ELR (cell line): ENCODE measurements at regions not wholly inside any gene's neighbourhood (a gene's known extent, or its start where the extent isn't known, plus 50 kb on each side); places are given as distances from the start of the nearest gene placed in this dataset.
"Not testable (repeated sequence)": the region's sequence is repeated elsewhere in the genome, so short reads cannot be mapped to it uniquely, and the experiment has no call there.

Experiments used
- DNase-seq: peaks from one replicate; pipeline ENCODE4 v3.0.0-alpha.2; 2015; ENCODE audit warnings: low read depth

DNA sequence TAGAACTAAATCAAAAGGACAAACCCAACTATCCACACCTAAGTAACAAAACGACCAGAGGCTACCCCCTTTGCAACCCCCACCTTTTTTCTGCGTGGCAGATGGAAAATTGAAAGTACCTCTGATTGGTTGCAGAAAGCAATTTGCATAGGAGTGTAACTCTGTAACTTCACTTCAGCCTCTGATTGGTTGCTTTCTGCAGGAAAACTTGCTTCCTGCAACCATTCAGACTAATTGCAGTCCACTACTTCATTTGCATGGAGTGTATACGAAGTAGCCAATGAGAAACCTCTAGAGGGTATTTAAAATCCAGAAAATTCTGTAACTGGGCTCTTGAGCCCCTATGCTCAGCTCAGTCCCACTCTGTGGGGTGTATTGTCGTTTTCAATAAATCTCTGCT, 129.1 kb upstream of the OLIG3 start:
- DNase-seq: no peak

DNA sequence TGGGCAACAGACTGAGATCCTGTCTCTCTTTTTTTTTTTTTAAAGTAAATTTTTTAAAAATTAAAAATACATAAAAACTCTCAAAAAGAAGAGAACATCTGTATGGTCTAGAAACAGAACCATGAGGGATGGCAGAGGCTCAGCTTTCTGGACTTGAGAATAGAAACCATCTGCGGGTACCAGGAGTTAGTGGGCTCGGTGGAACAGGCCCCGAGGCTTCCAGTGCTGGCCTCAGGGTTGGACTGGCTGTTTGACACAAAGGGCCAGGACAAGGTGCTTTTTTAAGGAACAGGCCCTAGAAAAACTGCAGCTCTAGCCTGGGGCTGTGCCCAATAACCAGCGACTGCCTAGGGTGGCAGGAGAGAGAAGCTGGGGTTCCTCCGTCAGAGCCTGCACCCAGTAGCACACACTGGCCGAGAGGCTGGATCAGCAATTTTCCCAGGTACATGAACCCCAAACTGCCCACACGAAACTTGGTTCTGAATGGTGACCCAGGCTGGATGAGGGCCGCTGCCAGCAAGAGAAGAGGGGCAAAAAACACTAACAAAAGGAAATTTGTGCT, 131.0 kb upstream of the OLIG3 start:
- no peak for DNase-seq

DNA sequence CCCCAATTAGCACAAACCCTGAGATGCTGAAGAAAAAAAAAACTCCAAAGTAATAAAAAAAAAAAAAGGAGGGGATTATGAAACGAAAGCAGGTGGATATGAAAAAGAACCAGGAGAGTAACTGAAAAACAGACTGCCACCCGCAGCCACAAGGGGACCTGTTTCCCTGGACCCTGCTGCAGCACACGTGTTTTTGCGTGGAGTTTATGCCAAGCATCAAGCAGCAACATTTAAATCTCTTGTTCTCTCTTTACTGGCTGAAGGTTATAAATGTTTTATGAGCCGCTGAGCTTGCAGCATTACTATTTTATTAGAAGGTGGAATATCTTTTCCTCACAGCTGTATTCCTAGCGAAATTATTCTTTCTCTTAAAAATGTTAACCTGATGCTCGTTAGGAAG, 131.6 kb upstream of the OLIG3 start:
- DNase-seq: peak; percentile 2

DNA sequence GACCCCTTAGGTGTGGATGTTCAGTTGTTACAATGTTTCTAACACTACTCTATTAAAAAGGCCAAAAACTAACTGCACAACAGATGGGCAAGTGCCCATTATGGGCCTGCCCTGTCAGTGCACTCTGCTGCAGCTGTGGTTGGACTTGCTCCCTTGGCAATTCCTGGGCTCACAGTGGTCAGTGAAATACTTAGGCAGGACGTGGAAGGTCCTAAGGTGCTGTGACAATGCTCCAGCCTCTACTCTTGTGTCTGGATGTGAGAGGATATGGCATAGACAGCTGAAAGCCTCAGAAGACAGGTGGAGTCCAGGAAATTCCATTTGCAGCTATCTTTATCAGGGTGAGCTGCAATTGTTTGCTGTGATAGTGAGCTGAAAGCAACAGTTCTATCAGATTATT, 136.5 kb upstream of the OLIG3 start:
- no peak for DNase-seq

DNA sequence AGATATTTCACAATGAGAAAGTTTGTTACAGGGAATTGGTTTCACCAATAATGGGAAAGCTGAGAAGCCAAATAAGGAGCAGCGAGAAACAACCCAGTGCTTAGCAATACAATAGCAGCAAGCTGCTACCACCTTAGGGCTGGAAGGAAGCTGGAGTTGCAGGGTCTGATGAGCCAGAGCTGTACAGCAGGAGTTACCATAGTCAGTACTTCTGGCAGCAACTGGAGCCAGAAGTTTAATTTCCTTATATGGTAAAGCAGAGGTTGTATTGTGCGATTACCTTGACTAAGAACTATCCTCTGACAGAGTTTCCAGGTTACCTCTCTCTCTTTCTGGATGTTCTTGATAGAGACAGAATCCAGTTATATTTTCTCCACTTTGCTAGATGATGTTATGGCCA, 137.1 kb upstream of the OLIG3 start:
- no peak for DNase-seq

DNA sequence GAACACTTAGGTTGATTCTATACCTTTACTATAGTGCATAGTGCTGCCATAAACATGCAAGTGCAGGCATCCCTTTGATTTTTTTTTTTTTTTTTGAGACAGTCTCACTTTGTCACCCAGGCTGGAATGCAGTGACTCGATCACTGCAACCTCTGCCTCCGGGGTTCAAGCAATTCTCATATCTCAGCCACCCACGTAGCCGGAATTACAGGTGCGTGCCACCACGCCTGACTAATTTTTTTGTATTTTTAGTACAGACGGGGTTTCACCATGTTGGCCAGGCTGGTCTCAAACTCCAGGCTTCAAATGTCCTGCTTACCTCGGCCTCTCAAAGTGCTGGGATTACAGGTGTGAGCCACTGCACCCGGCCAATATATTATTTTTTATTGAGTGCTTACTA, 140.0 kb upstream of the OLIG3 start:
- not testable (repeated sequence) for DNase-seq

DNA sequence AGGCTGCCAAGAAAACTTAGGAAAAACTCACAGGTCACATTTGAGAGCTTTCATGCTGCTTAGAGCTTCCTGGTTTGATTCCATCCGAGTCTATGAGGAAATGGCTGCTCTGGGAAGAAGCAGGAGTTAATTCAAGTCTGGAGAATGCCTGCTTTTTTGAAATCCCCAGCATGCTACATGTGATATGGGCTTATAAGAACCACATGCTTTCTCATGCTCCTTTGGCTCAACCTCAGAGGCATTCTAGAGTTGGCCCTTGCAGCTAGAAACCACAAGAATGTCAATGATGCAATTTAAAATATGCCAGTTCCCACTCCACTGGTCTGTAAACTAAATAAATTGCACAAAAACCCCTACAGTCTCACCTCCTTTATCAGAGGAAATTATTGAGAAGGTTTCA, 142.9 kb upstream of the OLIG3 start:
- peak; percentile 78 for DNase-seq

DNA sequence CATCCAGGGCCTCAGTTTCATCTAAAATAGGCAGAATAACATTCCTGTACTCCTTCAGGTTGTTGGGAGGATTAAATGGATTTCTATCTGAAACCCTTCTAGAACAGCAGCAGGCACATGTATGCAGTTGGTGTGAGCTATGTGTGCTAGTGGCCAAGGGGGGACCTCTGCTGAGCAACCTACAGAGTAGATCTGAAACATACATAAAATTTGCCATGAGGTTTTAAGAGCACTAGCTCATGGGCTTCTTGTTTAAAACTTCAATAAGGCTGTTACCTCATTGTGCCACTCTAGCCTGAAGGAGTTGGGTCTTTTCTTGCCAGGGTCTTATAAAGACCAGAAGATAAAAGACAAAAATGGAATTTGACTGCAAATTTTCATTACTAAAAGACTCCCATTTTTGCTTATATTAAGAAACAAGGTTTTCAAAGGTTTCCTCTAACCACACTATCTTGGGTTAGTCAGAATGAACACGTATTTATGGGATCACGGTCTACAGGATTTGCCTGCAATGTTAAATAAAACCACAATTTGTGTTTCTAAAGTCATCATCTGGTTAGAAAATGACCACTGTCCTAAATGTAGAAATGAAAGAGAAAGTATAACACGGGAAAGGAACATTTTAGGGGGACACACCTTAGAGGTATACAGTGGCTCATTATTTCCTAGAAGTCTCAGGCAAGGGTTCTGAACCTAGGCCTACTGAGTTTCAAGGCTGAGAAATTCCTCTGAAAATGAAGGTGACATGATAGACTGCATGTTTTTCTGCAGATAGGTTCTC, 144.9 kb upstream of the OLIG3 start:
- DNase-seq: no peak

DNA sequence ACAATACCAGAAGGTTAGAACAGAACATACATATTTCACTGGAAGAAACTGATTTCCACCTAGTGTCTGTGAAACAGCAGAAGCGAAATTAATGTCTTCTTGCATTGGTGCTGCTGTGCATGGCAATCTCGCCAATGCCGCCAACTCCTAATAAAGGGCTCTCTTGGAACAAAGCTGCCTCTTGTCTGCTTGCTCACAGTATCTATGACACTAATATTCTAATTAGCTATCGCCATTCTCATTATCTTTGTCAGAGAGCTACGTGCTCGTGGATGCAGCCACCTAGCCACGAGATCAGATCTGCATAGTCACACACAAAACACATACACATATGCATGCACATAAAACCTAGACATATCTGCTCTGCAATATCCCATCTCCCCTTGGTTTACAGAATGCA, 145.9 kb upstream of the OLIG3 start:
- DNase-seq: no peak

DNA sequence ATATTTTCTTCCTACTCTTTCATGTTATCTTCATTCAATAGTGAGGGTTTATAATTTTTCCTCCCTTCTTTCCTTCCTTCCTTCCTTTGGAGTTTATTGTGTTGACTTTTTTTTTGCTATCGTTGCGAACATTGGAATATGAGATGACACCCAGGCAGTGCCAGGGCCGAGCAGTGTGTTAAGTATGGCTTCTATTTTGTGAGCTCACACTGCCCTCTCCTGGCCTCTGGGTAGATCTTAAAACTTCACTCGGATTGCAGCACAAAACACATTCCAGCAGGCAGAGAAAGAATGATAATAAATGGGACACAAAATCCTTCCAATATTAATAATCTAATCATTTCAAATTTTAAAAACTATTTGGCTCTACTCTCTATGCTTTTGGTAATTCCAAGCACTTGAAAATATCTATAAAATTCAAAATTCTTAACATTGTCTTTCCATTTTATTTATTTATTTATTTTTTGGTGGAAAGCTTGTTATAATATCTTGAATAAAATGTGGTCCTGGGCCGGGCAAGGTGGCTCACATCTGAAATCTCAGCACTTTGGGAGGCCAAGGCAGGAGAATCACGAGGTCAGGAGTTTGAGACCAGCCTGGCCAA, 147.4 kb upstream of the OLIG3 start:
- DNase-seq: peak; percentile 74

DNA sequence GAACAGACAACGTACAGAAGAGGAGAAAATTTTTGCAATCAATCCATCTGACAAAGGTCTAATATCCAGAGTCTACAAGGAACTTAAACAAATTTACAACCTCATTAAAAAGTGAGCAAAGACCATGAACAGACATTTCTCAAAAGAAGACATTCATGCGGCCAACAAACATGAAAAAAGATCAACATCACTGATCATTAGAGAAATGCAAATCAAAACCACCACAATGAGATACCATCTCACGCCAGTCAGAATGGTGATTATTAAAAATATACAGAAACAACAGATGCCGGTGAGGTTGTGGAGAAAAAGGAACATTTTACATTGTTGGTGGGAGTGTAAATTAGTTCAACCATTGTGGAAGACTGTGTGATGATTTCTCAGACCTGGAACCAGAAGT, 149.0 kb upstream of the OLIG3 start:
- DNase-seq: not testable (repeated sequence)

DNA sequence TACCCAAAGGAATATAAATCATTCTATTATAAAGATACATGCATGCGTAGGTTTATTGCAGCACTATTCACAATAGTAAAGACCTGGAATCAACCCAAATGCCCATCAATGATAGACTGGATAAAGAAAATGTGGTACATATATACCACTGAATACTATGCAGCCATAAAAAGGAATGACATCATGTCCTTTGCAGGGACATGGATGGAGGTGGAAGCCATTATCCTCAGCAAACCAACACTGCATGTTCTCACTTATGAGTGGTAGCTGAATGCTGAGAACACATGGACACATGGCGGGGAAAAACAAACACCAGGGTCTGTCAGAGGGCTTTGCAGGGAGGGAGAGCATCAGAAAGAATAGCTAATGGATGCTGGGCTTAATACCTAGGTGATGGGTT, 149.4 kb upstream of the OLIG3 start:
- DNase-seq: not testable (repeated sequence)

DNA sequence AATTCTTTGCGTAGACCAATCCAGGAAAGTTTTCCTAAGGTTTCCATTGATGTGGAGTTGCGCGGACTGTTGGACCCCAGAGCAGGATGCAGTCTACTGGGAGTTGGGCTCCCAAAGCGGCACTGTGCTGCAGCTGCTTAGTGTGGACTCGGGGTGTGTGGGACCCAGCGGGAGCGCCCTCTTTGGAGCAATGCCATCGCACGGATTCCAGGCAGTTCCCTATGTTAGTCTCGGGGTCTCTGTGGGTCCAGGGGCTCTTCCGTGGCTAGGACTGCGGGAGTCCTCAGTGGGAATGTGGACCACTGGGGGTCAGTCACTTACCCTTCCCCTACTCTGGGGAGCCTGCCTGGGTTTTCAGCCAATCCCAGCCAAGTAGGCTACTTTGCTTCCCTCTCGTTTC, 151.7 kb upstream of the OLIG3 start:
- no peak for DNase-seq

DNA sequence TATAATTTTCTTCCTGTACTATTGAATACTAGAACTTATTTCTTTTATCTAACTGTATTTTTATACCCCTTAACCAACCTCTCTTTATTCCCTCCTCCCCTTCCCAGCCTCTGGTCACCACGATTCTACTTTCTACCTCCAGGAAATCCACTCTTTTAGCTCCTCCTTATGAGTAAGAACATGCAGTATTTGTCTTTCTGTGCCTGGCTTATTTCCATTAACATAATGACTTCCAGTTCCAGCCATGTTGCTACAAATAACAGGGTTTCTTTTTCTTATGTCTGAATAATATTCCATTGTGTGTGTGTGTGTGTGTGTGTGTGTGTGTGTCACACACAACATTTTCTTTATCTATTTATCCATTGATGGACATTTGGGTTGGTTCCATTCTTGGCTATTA, 152.3 kb upstream of the OLIG3 start:
- no peak for DNase-seq

DNA sequence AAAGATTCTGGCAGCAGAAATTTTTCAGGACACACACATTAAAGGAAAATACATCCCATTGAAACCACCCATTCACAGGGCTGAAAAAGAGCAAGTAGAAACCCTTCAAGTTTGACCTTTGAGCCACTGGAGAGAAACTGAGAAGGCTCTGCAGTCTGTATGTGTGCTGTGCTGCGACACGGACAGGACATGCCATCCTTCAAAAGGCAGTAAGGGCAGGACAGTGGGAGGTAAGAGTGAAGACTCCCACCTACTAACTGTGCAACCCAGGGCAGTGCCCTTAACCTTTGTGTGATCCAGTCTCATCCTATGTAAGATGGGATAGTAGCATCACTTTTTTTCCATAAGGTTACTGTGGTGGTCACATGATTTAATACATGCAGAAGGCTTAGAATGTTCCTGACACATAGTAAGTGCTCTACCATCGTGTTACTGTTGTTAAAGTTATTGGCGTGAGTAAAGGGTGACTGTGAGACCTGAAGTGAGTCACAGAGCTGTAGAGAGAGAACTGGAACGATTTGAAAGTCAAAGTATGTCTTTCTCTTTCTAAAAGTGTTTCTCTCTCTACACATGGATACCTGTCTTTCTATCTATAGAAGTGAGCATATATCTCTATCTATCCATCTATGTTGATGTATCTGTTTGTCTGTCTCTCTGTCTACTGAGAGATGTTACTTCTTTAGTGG, 153.7 kb upstream of the OLIG3 start:
- DNase-seq: peak; percentile 66

DNA sequence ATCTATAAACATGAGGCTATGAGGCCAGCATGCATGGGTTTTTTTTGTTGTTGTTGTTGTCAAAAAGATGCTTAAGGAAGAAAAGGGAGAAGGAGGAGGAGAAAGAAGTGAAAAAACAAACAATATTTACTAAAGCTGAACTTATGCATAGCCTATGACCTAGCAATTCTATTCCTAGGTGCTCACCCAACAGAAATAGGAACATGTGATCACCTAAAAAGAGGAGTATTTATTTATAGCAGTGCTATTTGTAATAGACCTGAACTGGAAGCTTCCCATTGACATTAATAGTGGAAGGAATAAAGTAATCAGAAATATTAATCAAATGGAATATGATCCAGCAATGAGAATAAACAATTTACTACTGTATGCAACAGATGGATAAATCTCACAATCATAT, 156.5 kb upstream of the OLIG3 start:
- no peak for DNase-seq

DNA sequence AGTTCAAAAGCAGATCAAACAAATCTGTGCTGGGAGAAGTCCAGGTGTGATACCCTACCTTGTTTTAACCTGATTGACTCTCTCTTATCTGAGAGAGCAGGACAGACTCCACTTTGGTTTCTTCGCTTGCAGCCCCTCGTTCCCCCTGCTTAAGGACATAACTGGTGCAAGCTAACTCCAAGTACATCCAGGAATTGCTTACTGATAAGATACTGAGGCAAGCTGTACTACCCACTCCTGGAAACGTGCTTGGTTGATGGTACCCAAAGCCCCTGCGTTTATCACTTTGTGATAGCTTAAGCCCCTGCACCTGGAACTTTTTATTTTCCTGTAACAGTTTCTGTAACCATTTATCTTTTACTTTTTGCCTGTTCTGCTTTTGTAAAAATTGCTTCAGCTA, 157.0 kb upstream of the OLIG3 start:
- DNase-seq: no peak

DNA sequence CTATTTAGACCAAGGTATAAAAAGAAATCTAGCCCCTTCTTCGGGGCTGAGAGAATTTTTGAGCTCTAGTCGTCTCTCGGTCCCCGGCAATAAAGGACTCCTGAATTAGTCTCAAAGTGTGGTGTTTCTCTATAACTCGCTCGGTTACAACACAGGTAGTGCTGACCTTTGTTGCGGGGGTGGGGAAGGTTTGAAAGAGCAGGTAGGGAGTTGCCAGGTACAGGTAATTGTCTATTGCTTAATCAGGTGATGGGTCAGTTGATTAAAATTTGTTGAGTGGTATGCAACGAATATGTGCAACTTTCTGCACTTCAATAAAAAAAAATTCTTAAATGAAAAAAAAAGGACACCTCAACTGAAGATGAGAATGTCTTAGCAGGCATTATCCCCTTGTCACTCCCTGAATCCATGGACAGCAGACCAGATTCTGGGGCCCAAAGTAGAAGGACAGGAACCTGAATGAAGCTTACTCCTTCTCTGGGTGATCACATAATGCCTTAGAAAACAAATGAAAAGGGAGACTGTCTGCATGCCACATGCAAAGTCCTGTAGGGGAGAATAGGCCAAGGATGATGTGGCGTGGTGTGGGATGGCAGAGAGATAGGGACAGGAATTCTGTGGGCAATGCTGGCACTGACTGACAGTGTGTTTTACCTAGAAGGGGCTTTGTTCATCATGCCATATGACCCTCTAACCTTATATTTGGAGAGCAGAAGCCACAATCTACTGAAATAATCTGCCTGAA, 157.6 kb upstream of the OLIG3 start:
- no peak for DNase-seq

DNA sequence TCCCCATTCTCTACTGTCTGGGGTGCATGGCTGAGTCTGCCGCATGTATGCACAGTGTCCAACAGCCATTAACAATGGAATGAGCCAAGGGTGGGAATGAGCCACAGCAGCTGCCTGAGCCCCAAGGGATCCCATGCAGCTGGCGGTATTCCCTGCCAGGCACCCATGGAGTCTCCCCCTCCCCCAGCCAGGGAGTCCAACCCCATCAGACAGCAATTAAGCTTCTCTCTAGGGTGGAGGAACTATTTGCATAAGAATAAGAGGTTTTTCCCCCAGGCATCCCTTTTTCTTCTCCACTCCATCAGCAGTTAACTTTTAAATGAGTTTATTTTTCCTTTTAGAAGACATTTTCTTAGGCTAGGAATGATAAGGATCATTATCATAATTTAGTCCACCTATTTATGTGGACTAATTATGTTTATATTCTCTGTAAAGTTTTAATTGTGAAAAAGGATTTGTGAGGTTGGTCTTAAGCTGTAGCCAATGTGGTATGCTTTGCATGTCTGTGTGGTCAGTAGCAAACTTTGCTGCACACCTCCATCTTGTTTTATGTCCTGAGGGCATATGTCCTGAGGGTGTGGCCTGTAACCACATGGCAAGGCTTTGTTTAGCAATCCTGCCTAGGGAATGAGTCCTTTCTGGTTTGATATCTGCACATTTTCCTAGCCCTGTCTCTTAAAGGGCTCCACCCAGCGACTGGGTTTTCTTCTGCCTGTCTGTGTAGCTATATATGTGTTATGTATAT, 158.9 kb upstream of the OLIG3 start:
- no peak for DNase-seq

DNA sequence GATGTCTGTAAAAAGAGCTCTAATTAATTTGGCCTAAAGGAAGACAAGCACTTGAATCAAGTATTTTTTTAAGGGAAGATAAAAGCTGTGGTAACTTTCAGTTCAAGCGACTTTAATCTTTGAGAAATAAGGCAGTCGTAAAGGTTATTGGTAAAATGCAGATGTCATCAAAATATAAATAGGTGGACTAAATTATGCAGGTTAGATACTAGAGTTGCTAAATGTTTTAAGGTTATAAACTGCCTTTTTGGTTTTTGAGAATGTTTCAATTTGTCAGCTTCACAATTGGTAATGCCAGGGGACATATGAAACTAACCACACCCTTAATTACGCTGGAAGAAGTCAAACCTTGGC, 159.5 kb upstream of the OLIG3 start:
- no peak for DNase-seq

DNA sequence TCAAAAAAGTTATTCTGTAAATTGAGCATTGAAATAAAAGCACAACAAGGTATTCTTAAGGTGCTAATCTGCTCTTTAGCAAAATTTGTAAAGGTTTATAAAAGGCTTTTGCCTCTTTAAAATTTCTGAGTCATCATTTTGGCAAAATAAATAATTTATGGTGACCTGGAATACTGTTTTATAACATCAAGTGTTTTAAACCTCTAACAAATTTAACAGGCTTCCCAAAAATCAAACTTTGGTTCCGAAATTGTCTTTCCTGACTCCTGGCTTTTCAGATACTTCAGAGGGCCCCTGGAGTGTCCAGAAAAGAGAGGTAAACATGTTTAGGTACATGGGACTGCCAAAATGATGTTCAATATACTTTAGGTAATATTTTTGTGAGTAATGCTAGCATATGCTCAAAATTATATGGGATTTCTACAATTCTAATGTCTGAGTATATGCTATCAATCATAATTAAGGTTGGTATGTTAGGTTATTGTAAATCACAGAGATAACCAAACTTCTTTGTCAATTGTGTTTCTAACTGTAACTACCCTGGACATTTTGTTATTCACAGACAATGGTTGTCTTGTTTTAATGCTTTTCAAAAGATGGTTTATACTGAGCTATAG, 160.3 kb upstream of the OLIG3 start:
- DNase-seq: no peak
